HFF-Myc (cell line): ENCODE measurements at regions not wholly inside any gene's neighbourhood (a gene's known extent, or its start where the extent isn't known, plus 50 kb on each side); places are given as distances from the start of the nearest gene placed in this dataset.

Experiments
- DNase-seq: peaks from one replicate; pipeline ENCODE4 v3.0.0-alpha.2; 2011; ENCODE audit warnings: low read depth; ENCODE audit errors: extremely low read depth
- H3K4me3 ChIP-seq: replicated peaks from 2 replicates; pipeline ENCODE4 v1.5.1; 2011; ENCODE audit warnings: low read depth, mild to moderate bottlenecking, control low read depth, low read length
- CTCF ChIP-seq: IDR thresholded peaks from 2 replicates; pipeline ENCODE4 v1.5.1; 2012; ENCODE audit warnings: mild to moderate bottlenecking, low read depth, low read length, control low read depth; ENCODE audit errors: missing control alignments

DNA sequence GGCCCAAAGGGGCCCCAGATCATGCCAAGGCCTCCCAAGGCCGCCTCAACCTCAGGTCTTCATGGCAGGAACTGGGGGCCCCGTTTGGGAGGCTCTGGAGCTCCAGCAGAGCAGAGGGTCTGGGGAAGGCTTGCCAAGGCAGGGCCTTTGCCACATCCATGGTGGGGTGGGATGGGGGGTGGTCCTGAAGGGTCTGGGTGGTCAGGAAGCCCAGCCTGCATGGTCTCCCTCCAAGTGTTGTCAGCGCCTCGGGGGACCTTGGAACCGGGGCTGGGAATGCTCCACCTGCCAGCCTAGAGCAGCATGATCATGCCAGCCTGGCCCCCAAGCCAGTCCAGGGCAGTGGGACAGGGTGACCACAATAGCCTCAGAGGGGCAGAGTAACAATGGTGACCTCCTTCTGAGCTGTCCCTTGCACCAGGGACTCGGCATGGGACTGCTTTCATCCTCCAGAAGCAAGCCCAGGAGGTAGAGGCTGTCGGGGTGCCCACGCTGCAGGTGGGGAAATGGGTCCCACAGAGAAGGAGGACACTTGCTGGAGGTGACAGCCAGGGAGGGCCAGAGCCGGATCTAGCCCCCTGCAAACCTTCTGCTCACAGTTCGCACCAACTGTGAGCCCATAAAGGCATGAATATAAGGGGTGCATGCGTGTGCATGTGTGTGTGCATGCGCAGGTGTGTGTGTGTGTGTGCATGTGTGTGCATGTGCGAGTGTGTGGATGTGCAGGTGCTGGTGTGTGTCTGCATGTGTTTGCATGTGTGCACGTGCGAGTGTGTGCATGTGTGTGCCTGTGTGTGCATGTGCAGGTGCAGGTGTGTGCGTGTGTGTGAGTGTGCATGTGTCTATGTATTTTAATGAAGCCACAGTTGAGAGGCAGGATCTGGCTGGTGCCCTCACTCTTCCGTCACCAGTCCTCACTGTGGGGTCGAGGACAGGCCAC is 63.8 kb downstream of the MYEOV start:
- TF ChIP-seq CTCF = no peak
- no peak for DNase-seq
- H3K4me3 ChIP-seq = no peak overlapping the region

- H3K4me3 ChIP-seq = no peak overlapping the region
- TF ChIP-seq CTCF = no peak
- DNase-seq = no peak
Measured at GRCh38 chr11:69358398-69359020, 64.6 kb downstream of the MYEOV start.

GRCh38 chr11:69359735-69360480 is 66.0 kb downstream of the MYEOV start:
- H3K4me3 ChIP-seq = no peak overlapping the region
- no peak for TF ChIP-seq CTCF
- DNase-seq = no peak

DNA sequence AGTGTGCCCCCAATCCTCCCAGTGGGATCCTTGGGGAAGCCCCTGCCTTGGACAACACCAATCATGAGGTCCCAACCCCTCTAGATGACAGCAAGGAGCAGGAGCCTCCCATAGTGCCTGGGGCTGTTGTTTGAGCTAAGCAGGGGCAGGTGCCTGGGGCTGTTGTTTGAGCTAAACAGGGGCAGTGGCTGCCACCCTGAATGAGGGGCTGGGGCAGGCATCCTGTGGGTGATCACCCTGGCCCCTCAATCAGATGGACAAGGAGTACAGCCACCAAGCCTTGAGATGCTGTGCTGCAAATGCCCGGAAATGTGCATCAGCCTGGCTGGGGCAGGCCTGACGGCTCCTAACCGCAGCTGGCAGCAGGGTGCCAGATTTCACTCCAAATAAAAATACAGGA is 66.7 kb downstream of the MYEOV start:
- TF ChIP-seq CTCF = no peak
- DNase-seq = no peak
- H3K4me3 ChIP-seq = no peak overlapping the region

- no peak for DNase-seq
- H3K4me3 ChIP-seq = no peak overlapping the region
- TF ChIP-seq CTCF = no peak
Measured at GRCh38 chr11:69361048-69361447, 67.1 kb downstream of the MYEOV start.

GRCh38 chr11:69361466-69361865 is 67.5 kb downstream of the MYEOV start:
- no peak for DNase-seq
- no peak overlapping the region for H3K4me3 ChIP-seq
- TF ChIP-seq CTCF = no peak
